Upper lobe of right lung (tissue), 1 donor: ENCODE measurements at regions not wholly inside any gene's neighbourhood (a gene's known extent, or its start where the extent isn't known, plus 50 kb on each side); places are given as distances from the start of the nearest gene placed in this dataset.
"Not testable (repeated sequence)": the region's sequence is repeated elsewhere in the genome, so short reads cannot be mapped to it uniquely, and the experiment has no call there.

Experiments
- ATAC-seq: fragments of 200-7000 bp; cut with Tn5 transposase; one replicate; pipeline ENCODE4 v1.9.1; 2020; ENCODE audit warnings: mild to moderate bottlenecking, moderate library complexity
- DNase-seq: peaks from one replicate; pipeline ENCODE4 v3.0.0-alpha.2; 2020
- H3K27ac ChIP-seq: fragments of 200-600 bp; one replicate; pipeline ENCODE4 v1.8.0; 2022
- H3K27me3 ChIP-seq: fragments of 200-600 bp; one replicate; pipeline ENCODE4 v1.8.0; 2022; ENCODE audit warnings: mild to moderate bottlenecking
- H3K36me3 ChIP-seq: fragments of 200-600 bp; one replicate; pipeline ENCODE4 v1.8.0; 2022
- H3K4me1 ChIP-seq: fragments of 200-600 bp; one replicate; pipeline ENCODE4 v1.8.0; 2022
- H3K4me3 ChIP-seq: fragments of 200-600 bp; one replicate; pipeline ENCODE4 v1.8.0; 2022; ENCODE audit warnings: mild to moderate bottlenecking
- H3K9me3 ChIP-seq: fragments of 200-600 bp; one replicate; pipeline ENCODE4 v1.8.0; 2022
- CTCF ChIP-seq: fragments of 200-600 bp; IDR thresholded peaks from one replicate; pipeline ENCODE4 v1.8.0; 2022; ENCODE audit warnings: antibody characterized with exemption
- intact Hi-C: fragments of 100-400 bp; cut with DNase I; formaldehyde crosslinking; loops from one replicate; pipeline ENCODE4 v1.11.0; 2022
- donor health status: DM: no; HTN: yes; CAD: no; lungs with severe emphysema.

- Histone ChIP-seq H3K4me1 (no peaks in the 10 kb centered on the region), H3K4me3 (no peak overlapping the region), H3K27me3 (no peaks in the 10 kb centered on the region), H3K27ac (no peak overlapping the region), H3K9me3 (no peaks in the 10 kb centered on the region), H3K36me3 (no peaks in the 10 kb centered on the region)
- ATAC-seq (no peak), DNase-seq (no peak)
- TF ChIP-seq CTCF: no peak
- intact Hi-C loops: no loop called here
Measured at GRCh38 chr1:181894439-181894859, 167.1 kb downstream of the ZNF648 start.

GRCh38 chr1:181893937-181894336 is 167.6 kb downstream of the ZNF648 start:
- ATAC-seq: no peak
- Histone ChIP-seq H3K9me3 (no peaks in the 10 kb centered on the region), H3K4me1 (no peaks in the 10 kb centered on the region), H3K36me3 (no peaks in the 10 kb centered on the region), H3K27me3 (no peaks in the 10 kb centered on the region), H3K27ac (no peak overlapping the region), H3K4me3 (no peak overlapping the region)
- intact Hi-C loops: no loop called here
- no peak for DNase-seq
- TF ChIP-seq CTCF: no peak

- H3K4me1 ChIP-seq, H3K4me3 ChIP-seq, H3K27me3 ChIP-seq, H3K36me3 ChIP-seq, intact Hi-C loops, H3K27ac ChIP-seq, DNase-seq, ATAC-seq, H3K9me3 ChIP-seq: not testable (repeated sequence)
Measured at GRCh38 chr1:181893150-181893549, 168.4 kb downstream of the ZNF648 start.

- Histone ChIP-seq H3K9me3 (peaks cover 6% of the 10 kb centered on the region), H3K27me3 (no peaks in the 10 kb centered on the region), H3K27ac (no peak overlapping the region), H3K4me3 (no peak overlapping the region), H3K36me3 (no peaks in the 10 kb centered on the region), H3K4me1 (no peaks in the 10 kb centered on the region)
- DNase-seq (no peak), ATAC-seq (no peak)
- intact Hi-C loops: no loop called here
- no peak for TF ChIP-seq CTCF
Measured at GRCh38 chr1:181872562-181872961, 188.9 kb downstream of the ZNF648 start.

- Histone ChIP-seq H3K27ac (no peak overlapping the region), H3K4me1 (no peaks in the 10 kb centered on the region), H3K4me3 (no peak overlapping the region), H3K27me3 (no peaks in the 10 kb centered on the region), H3K36me3 (no peaks in the 10 kb centered on the region), H3K9me3 (no peaks in the 10 kb centered on the region)
- ATAC-seq: no peak
- DNase-seq: no peak
- TF ChIP-seq CTCF: no peak
- intact Hi-C loops: no loop called here
Measured at GRCh38 chr1:181863736-181864135, 197.8 kb downstream of the ZNF648 start.

- H3K9me3 ChIP-seq: no peaks in the 10 kb centered on the region
- H3K27me3 ChIP-seq: no peaks in the 10 kb centered on the region
- no peaks in the 10 kb centered on the region for H3K4me1 ChIP-seq
- ATAC-seq: no peak
- intact Hi-C loops: no loop called here
- TF ChIP-seq CTCF: no peak
- no peaks in the 10 kb centered on the region for H3K36me3 ChIP-seq
- H3K4me3 ChIP-seq: no peak overlapping the region
- DNase-seq: no peak
- H3K27ac ChIP-seq: no peak overlapping the region
Measured at GRCh38 chr1:181863006-181863405, 198.5 kb downstream of the ZNF648 start.
